ENCODE measurements at regions not wholly inside any gene's neighbourhood (a gene's known extent, or its start where the extent isn't known, plus 50 kb on each side); places are given as distances from the start of the nearest gene placed in this dataset.
"Not testable (repeated sequence)": the region's sequence is repeated elsewhere in the genome, so short reads cannot be mapped to it uniquely, and the experiment has no call there.

DNA sequence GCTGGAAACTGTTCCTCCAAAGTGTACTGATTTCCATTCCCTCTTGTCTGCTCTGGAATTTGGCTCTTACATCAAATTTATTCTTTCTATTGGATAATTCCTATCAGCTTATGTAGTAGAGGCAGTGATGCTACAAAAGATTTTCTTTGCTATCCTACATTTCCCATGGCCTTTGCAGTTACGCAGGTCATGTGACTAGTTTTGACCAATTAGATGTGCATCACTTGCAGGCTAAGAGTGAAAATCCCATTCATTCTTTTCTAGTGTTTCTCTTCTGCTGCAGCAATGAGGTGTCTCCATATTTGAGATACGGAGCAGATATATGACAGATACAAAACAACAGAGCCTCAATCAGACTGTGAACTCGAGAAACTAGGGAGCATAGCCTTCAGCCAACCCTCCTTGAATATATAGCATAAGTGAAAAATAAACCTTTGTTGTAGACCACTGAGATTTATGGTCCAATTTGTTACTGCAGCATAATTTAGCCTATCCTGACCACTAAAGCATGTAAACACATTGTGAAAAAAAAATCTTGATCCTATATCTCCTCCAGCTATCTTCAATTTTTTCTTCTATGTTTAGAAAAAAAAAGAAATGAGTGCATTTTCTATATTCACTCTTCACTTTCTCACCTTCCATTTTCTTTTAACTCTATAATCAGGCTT, 102.0 kb downstream of the HNMT start:
- no peak for DNase-seq (ENCODE audit: low spot score)

DNA sequence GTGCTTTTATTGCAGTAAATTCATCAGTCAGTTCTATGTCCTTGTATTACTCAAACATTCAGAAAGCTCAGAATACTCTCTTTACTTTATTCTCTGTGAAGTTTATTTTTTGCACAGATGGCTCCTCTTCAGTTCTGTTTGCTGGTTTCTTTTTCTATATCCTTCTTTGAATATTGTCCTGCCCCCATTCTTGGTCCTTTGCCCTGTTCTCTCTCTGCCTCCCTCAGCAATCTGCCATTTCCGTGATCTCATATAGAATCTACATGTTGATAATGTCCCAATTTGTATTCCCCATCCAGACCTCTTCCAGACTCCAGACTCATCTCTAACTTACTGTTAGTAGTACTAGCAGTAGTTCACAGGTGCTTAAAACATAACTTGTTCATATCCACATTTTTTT, 102.6 kb downstream of the HNMT start:
- no peak for DNase-seq (ENCODE audit: low spot score)

DNA sequence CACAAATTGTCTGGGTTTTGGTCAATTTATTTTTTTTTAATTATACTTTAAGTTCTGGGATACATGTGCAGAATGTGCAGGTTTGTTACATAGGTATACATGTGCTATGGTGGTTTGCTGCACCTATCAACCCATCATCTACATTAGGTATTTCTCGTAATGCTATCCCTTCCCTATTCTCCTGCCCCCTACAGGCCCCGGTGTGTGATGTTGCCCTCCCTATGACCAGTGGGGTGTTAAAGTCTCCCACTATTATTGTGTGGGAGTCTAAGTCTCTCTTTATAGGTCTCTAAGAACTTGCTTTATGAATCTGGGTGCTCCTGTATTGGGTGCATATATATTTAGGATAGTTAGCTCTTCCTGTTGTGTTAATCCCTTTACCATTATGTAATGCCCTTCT, 104.4 kb downstream of the HNMT start:
- DNase-seq (ENCODE audit: low spot score), result not testable (repeated sequence)

DNA sequence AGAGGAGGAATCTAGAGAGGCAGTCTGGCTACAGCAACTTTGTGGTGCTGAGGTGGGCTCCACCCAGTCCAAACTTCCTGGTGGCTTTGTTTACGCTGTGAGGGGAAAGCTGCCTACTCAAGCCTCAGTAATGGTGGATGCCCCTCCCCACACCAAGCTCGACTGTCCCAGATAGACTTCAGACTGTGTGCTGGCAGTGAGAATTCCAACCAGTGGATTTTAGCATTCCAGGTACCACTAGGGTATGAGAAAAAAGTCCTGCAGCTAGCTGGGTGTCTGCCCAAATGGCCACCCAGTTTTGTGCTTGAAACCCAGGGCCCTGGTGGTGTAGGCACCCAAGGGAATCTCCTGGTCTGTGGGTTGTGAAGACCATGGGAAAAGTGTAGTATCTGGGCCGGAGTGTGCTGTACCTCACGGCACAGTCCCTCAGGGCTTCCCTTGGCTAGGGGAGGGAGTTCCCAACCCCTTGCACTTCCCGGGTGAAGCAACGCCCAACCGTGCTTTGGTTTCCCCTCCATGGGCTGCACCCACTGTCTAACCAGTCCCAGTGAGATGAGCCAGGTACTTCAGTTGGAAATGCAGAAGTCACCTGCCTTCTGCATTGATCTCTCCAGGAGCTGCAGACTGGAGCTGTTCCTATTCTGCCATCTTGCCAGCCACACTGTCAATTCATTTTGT, 106.9 kb downstream of the HNMT start:
- DNase-seq (ENCODE audit: low spot score), result not testable (repeated sequence)

DNA sequence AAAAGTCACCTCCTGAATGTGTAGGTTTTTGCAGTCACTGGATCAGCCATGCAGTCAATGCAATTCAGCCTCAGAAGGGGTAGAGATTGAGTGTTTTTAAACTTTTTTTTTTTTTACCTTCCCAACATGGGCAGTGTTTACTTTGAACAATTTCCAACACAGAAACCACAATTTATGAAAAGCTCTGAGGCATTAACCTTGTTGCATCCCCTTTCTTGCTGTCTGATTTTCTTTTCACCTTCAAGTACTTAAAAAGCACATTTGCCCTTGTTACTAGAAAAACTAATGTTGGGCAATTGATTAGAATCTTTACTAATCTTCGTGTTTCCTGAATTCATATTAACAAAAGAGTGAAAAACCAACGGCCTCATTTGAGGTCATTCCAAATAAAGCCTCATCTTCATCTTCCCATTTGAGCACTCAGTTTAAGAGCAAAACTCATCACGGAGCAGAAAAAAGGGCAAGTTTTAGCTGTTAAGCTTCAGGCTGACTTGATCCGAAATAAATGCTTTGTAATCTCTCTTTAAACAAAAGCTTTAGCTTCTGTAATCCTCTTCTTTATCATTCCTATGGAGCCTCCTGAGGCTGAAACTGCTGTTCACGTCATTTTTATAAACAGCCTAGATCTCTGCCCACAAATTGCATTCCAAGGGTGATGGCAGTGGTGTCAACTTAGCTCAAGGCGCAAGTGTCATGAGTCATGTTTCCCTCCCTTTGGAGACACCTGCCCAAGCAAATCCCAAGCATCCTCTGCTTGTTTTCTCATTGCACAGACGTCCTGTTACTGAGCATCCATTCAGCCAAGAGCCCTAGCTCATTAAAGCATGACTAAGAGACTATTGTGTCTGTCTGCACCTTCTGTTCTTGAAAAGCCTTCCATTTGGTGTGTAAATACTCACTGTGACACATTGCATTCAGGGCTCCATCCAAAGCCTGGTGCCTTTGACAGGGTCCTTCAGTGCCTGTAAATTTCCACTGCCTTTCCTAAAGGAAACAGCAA, 107.7 kb downstream of the HNMT start:
- DNase-seq (ENCODE audit: low spot score), result peak; percentile 68

DNA sequence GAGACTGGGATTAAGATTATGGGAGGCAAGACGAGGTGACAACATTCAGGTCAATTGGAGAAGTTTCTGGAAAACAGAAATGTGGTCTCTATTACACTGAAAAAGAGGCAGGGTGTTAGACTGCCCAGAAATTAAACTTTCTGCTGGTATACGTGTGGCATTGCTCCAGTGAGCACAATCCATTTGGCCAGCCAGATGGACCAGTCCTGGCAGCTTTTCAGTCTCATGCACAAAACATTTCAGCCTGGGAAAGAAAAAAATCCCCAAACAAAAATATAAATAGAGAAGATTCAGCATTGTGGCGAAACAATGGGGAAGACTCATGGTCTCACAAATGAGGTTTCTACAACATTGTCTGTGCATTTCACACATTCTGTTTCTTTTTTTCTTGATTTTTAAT, 113.9 kb downstream of the HNMT start:
- DNase-seq (ENCODE audit: low spot score), result no peak

DNA sequence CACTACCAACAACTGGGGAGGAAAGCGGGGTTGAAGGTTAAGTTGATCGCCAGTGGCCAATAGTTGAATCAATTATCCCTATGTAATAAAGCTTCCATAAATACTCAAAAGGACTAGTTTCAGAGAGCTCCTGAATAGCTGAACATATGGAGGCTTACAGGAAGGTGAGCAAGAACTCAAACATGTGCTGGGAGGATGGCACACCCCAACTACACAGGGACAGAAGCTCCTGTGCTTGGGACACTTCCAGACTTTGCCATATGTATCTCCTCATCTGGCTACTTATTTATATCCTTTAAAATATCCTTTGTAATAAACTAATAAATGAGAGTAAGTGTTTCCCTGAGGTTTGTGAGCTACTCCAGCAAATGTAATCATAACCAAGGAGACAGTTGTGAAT, 115.7 kb downstream of the HNMT start:
- DNase-seq (ENCODE audit: low spot score), result no peak

DNA sequence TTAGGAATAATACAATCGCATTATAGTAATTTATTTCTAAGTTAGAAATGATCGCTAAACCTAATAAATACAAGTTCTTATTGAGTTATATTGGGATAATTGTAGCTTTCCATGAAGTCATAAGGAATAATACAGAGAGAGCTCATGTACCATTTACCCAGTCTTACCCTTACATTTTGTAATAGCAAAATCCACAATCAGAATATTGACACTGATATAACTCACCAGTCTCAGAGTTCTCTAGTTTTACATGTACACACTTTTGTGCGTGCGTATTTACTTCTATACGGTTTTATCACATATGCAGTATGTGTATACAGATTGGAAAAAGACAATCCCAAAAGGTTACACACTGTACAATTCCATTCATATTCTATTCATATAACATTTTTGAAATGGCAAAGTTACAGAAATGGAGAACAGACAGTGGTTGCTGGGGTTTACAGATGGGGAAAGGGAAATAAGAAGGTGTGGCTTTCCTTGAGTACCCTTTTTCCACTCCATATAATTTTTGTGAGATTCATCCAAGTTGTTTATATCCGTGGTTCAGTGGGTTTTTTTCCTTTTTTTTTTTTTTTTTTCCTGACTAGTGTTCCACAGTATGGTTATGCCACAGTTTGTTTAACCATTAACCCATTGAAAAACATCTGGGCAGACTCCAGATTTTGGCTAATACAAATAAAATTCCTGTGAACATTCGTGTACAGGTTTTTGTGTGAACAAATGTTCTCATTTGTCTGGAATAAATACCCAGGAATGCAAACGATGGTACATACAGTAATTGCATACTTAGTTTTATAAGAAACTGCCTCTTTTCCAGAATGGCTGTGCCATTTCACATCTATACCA, 117.2 kb downstream of the HNMT start:
- no peak for DNase-seq (ENCODE audit: low spot score)

DNA sequence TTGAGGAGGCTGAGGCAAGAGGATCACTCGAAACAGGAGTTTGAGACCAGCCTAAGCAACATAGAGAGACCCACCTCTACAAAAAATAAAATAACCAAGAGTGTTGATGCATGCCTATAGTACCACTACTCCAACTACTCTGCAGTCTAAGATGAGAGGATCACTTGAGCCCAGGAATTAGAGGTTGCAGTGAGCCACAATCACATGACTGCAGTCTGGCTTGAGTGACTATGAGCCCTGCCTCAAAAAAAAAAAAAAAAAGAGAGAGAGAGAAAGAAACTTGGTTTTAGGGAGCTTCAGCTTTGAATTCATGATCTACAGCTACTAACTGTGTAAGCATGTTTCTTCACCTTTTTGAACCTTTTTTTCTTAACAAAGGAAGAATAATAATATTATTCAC, 119.9 kb downstream of the HNMT start:
- DNase-seq (ENCODE audit: low spot score), result peak; percentile 13

DNA sequence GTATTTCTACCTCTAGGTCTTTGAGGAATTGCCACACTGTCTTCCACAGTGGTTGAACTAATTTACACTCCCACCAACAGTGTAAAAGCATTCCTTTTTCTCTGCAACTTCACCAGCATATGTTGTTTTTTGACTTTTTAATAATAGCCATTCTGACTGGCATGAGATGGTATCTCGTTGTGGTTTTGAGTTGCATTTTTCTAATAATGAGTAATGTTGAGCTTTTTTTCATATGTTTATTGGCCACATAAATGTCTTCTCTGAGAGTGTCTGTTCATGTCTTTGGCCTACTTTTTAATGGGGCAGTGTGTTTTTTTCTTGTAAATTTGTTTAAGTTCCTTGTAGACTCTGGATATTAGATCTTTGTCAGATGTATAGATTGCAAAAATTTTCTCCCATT, 121.2 kb downstream of the HNMT start:
- DNase-seq (ENCODE audit: low spot score), result not testable (repeated sequence)

DNA sequence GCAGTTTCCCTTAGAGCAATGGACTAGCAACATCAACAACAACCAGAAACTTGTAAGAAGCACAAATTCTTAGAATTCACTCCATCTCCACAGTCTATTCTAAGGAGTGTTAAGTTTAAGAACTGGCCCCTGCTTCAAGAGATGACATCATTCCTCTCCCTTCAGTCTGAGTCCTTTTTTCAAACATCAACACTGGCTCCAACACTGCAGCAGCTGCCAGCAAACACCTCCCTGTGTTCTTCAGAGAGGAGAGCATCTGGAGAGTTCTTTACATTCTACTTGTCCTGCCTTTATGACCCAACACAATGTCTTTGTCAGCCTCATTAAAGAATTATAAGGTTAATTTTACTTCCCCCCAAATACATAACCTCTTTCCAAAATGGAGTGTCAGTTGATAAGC, 122.3 kb downstream of the HNMT start:
- DNase-seq (ENCODE audit: low spot score), result peak; percentile 35

DNA sequence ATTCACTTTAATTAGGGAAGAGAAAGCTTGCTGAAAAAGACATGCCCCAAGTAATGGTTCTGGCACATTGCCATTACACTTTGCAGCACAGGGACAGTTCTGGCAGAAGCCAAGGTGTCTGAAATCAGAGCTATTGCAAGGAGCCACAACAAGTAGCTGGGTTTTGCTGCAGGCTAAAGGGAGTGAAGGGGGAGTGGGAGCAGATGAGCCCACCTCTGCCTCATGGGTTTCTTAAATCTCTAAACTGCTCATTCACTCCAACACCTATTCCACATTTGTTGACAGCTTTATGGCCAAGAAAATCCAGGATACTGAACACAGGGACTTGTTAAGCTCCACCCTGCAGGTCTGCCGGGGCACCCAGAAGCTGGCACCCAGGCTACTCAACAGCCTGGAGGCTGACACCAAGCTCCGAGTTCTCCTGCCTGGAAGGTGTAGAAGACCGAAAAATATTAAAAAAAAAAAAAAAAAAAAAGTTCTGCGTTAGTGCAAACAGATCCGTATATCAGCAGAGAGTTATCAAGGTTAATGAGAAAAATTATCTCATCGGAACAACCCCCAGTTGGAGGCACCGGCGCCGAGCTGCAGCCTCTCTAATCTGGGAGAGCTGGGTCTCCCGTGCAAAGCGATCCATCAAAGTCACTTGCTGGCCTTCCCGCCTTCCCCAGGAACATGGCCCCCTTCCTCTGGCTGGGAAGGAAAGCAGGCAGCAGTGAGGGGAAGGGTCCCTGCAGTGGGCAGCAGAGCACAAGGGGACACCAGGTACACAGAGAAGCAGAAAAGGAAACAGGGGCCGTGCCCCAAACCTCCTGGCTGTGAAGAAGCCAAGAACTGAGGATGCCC, 123.7 kb downstream of the HNMT start:
- DNase-seq (ENCODE audit: low spot score), result peak; percentile 13

DNA sequence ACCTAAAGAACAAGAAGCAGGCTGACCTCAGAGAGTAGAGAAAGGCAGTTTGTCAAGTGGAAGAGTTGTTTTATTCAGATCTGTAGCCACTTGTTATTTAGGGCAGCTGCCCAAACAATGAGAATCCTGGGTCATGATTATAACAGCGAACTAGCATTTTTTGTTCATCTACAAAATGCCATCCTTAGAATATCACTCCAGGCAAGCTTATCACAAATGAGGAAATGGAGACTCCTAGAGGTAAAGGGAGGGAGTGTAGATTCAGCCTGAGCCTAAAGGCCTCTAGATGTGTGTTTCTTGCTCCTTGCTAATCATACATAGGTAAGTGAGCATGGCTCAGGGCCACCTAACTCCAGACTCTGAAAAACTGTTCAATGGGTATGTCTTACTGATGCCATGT, 126.1 kb downstream of the HNMT start:
- DNase-seq (ENCODE audit: low spot score), result no peak

DNA sequence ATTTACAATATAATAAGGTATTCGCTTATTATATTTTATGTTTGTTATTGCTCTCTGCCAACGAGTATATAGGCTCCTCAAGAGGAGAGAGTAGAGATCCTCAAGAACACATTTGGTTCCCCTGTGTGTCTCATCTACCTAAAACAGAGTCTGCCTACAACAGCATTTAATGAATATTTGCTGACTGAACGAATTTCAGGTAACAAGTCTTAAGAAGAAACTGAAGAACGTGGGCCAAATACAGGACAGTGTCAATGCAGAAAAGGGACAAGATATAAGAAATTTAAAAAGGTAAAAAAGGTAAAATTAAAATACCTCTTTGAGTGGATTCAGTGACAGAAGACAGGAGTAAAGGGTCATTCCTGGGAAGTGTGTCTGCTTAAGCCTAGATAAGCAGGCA, 129.2 kb downstream of the HNMT start:
- no peak for DNase-seq (ENCODE audit: low spot score)

DNA sequence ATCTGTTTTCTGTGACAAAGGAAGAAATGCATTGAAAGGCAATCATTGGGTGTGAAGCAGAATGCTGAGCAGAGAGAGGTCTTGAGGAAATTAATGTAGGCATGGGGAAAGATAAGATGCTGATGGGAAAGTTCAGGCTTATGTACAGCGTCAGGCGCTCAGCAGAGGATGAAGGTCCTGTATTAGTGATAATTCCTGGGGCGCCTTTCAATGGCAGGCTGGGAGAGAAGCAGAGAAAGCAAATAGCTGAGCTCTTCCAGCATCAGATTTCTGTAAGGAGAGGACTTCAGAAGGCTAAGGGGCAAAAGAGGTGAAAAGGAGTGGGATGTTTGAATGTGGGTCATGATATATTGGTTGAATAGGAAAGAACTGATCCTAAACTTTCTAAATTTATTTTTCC, 129.8 kb downstream of the HNMT start:
- DNase-seq (ENCODE audit: low spot score), result peak; percentile 42

DNA sequence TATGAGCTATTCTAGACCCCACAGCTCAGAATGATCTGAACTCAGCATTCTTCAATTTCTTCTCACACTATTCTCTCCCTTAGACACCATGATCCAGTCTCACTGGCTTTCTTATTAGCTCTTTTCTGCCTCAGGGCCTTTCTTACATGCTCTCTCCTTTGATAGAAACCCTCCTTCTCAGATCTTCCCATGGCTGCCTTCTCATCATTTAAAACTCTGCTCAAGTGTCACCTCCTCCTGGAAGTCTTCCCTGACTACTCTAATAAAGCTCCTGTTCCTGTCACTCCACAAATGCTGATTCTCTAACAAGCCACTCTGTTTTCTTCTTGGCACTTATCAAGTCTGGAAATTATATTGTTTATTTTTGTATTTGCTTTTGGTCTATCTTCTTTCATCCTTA, 131.1 kb downstream of the HNMT start:
- no peak for DNase-seq (ENCODE audit: low spot score)

DNA sequence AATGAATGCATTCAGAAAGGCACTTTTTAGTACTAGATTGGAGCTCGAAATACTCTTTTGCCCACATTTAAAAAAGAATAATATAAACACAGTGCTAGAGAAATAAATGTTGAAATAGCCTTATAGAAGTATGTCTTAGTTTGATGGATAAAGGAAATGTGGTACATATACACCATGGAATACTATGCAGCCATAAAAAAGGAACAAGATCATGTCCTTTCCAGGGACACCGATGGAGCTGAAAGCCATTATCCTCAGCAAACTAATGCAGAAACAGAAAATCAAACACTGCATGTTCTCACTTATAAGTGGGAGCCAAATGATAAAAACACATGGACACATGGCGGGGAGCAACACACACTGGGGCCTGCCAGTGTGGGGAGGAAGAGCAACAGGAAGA, 135.0 kb downstream of the HNMT start:
- DNase-seq (ENCODE audit: low spot score), result not testable (repeated sequence)

DNA sequence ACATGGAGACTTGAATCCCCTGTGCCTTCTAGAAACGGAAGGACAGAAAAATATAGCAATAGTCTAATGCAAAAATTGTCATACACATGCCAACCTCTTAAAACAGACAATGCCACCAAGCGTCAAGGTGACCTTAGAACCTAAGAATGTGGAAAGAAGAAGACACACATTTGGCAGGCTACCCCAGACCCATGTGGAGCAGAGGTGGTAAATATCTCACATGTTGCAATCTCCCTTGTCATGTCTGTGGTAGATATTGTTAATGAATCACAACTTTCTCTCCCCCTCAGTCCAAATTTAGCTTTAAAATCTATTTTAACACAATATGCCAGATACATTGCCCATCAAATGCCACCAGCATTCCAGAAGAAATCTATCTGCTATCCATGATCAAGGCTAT, 137.4 kb downstream of the HNMT start:
- no peak for DNase-seq (ENCODE audit: low spot score)

DNA sequence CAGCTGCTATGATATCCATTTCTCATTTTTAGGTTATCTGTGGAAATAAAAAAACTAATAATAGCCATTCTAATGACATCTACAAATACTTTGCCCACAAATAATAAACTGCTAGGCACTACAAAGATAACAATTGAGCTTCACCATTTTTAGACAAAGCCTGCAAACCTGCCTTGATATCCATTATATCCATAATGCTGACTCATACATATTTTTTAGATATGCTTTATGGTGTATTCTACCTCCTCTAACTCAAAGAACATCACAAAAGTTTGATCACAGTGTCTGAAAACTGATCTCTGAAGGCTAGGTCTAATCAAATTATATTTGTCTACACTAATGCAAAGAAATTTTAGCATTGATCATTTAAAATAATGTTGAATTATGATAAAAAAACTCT, 138.4 kb downstream of the HNMT start:
- DNase-seq (ENCODE audit: low spot score), result no peak

DNA sequence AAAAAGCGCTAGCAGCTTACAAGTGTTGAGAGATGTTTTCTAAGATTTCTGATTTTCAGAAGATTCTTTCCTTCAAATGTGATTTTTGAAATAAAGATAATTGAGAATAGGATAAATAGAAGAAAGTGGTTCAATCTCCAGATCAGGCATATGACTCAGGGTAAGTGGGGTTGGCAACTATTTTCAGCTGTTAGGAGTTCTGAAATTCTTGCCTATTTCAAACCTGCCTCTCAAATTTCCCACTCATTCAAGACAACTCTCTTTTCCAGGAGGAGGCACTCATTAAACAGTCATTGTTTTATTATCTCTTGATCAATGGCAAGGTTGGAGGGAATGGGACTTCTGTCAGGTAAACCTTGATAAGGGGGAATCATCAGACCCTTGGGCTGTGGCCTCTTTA, 138.9 kb downstream of the HNMT start:
- DNase-seq (ENCODE audit: low spot score), result no peak

DNA sequence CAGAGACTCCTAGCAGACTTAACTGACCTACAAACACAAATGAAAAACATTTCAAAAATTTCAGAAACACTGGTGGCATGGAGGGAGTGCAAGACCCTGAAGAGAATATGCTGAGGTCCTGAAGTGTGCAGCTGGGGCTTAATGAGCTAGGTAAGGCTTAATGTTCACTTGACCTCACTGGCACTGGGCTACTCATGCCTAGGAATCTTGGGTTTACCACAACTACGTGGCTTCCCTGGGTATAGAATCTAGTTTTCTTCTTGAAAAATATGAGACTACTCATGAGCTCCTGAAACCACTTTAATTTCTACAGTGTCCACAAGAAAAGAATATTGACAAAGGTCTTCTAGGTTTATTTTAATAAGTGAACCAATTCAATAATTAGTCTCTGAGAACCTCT, 139.8 kb downstream of the HNMT start:
- DNase-seq (ENCODE audit: low spot score), result no peak

Data from umbilical cord (tissue), 1 donor.